GM21723 (cell line): ENCODE measurements at regions not wholly inside any gene's neighbourhood (a gene's known extent, or its start where the extent isn't known, plus 50 kb on each side); places are given as distances from the start of the nearest gene placed in this dataset.
A peak's percentile ranks its signal among the peaks of the same experiment; 100 is the strongest.

ENCODE experiments used
- ATAC-seq: cut with Tn5 transposase; IDR thresholded peaks from one replicate; pipeline ENCODE4 v1.9.1; 2021; ENCODE audit warnings: mild to moderate bottlenecking, moderate library complexity; ENCODE audit not compliant: unreplicated experiment

DNA sequence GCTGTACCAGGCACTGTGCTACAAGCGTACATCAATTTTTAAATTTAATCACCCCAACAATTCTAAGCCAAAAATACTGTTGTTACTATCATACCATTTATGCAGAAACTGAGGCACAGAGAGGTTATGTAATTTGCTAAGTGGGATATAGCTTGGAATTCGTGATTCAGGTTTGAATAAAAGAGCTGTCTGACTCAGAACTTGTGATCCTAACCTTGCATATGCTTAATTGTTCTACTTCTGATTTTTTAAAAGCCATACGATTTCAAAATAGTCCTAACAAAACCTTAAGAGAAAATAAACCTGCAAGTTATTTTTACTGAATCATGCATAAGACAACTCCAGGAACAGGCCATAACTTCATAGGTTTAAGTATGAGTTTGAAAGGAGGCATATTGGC lies 498.0 kb upstream of the CFAP20DC start:
- ATAC-seq: no peak

DNA sequence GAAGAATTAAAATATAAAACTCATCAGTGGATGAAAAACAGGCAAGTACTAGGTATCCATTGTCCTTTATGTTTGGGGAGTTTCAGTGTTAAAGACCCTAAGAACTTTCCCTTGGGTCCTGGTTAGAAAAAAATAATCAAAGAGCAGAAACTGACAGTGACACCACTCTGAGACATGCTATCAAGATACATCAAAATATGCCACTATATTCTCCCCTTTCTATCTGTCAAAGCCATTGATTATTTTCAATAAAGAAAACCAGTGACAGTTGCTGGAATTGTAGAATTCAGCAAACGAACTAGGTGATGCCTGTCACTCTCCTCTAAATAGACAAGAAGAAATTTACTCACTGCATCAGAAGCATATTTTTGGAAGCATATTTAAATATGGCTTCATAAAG lies 496.7 kb upstream of the CFAP20DC start:
- ATAC-seq: no peak

DNA sequence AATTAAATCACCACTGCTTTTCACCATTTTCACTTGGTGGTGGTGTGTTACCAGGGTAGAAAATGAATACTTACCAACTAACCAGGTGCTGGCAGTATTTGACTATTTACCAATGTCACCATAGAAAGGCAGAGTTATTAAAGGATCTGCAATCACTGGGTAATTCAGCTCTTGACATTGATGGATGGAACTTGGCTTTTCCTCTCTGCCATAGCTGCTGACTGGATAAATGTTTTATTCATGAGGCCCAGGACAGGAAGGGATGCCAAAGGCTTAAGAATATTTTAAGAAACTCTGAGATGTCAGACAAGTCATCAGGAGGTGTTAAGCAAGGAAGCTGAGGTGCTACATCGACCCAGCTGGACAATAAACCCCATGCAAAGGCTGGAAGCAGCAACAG lies 495.5 kb upstream of the CFAP20DC start:
- no peak for ATAC-seq

DNA sequence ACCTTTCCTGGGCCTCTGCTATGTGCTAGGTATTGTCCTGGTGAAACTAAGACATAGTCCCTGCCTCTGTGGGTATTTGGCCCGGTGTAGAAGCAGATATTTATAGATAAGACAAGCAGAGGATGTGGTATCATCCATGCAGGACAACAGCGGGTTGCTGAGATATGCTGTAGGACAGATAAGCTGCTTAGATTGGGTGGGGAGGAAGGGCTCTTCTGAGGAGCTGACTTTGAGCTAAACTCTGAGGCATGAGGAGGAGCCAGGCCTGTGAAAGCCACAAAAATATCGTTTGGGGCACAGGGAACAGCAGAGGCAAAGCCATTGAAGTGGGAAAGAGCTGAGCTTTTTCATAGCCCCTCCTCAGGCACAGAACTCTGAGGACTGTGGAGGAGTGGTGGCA lies 492.5 kb upstream of the CFAP20DC start:
- no peak for ATAC-seq

GRCh38 chr3:59540696-59541095 lies 490.9 kb upstream of the CFAP20DC start:
- ATAC-seq: peak; percentile 97

DNA sequence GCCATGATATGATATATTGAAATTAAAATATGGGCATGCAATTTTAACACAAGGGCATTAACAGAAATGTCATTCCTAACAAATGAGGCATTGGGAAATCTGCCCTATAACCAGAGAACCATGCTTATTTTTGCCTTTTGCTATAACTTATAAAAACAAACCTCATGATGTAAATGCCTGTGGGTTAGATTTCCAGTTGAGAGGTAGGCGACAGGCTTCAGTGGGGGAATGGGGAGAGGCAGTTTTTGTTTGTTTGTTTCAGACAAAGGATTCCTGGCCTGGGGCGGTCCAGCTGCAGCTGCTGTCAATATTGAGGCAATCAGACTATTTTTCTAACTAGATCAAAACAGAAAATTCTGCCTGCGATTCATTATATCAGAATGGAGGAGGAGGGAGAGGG lies 490.4 kb upstream of the CFAP20DC start:
- ATAC-seq: no peak

DNA sequence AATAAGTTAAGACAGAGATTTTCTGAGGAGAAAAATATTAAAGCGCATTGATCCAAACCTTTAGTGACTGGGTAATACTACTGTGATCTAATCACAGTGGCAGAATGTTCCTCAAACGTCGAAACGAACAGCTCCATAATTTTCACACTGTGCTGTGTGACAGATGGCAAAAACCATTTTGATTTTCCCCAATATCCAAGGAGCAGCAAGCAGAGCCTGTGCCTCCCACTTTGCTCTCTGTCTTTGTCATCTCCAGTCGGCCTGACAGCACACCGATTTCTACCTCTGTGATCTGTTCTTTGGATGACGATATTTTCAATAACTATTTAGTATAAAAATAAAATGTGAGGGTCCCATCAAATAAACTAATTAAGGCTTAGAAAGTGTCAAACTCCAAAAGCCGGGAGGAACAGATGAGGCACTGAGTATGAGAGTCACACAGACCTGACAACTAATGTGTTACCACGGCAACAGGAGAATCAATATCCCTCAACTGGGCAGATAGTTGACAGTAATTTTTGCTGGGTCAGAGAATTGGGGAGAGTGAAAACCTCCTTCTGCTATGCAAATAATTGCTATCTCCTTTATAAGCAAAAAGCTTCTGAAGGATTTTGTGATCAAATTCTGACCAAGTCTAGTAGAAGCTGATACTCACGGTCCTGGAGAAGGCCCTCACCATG lies 489.1 kb upstream of the CFAP20DC start:
- ATAC-seq: no peak

- ATAC-seq: no peak
Measured at GRCh38 chr3:59535791-59536221, 486.0 kb upstream of the CFAP20DC start.

DNA sequence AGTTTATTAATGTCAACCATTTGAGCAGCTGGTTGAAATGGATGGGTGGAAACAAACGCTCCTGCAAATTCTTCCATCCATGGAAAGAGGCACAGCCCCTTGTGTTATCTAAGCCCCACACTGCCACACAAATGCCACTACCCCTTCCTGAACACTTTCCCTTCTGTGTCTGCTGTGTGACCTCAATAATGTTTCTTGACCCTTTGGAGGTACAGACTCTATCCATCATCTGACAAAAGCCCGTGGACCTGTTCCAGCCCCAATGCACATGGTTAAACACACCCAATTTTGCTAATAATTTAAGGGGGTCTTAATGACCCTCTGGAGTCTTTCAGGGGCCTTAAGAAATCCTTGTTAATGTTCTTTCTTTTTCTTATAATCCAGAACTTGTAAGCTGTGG lies 482.2 kb upstream of the CFAP20DC start:
- no peak for ATAC-seq

GRCh38 chr3:59531066-59531745 lies 481.4 kb upstream of the CFAP20DC start:
- ATAC-seq: no peak

DNA sequence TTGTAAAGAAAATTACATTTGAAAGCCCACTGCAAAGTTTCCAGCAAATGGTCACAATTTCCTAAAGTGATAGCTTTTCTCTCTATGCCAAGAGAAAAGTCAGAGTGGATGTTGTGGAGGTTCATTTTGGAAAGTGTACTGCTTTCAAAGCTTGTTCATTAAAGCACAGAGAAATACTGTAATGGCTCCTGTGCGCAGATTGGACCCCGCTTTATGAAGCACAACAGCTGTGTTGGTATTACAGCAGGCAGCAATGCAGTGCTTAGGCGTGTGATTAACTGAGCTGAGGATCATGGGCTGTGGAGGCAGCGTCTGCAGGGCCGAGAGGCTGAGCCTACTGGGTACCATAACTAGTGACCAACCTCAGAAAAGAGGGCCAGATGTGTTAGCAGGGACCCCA lies 478.4 kb upstream of the CFAP20DC start:
- no peak for ATAC-seq

- ATAC-seq: no peak
Measured at GRCh38 chr3:59527493-59527892, 477.7 kb upstream of the CFAP20DC start.

DNA sequence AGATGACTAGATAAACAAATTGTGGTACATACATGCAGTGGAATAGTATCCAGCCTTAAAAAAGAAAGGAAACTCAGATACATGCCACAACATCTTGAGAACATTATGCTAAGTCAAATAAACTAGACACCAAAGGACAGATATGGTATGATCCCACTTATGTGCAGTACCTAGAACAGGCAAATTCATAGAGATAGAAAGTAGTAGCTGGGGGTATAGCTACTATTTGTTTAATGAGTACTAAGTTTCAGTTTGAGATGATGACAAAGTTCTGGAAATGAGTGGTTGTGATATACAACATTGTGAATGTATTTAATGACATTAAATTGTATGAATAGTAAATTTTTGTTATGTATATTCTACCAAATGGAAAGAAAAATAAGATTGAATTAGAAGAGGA lies 477.2 kb upstream of the CFAP20DC start:
- ATAC-seq: peak; percentile 60

DNA sequence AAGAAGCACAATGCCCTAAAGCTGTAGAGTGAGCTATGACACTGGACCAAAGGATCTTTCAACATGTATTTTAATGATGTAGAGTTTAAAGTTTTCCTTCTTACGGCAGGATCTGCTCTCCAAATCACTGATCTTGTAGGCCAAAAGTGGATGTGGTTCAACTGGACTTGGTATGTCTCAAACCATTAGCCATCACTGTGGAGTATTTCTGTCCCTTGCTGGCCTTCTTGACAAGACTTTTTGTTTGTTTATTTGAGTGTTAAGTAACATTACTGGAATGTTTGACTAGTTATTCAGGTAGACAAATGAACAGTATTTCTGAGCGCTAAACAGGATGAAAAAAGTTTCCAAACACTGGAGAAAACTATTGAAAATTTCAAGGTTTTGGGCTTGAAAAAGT lies 472.7 kb upstream of the CFAP20DC start:
- no peak for ATAC-seq

DNA sequence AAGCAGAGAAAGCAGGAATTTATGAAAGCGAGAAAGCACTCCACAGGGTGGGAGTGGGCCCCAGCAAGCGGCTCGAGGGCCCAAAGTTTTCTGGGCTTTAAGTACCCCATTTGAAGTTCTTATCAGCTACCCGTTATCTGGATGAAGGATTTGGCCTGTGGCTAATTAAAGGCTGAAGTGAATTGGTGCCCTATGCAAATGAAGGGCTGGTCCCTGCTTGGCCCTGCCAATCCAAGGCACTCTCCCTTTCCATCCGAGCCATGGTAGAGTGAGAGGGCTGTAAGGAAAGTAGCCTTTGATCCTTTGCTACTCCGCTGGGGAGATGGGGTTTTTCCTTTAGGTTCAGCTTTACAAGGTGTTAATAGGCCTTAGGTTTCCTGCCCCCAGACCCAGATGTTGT lies 469.3 kb upstream of the CFAP20DC start:
- ATAC-seq: no peak

DNA sequence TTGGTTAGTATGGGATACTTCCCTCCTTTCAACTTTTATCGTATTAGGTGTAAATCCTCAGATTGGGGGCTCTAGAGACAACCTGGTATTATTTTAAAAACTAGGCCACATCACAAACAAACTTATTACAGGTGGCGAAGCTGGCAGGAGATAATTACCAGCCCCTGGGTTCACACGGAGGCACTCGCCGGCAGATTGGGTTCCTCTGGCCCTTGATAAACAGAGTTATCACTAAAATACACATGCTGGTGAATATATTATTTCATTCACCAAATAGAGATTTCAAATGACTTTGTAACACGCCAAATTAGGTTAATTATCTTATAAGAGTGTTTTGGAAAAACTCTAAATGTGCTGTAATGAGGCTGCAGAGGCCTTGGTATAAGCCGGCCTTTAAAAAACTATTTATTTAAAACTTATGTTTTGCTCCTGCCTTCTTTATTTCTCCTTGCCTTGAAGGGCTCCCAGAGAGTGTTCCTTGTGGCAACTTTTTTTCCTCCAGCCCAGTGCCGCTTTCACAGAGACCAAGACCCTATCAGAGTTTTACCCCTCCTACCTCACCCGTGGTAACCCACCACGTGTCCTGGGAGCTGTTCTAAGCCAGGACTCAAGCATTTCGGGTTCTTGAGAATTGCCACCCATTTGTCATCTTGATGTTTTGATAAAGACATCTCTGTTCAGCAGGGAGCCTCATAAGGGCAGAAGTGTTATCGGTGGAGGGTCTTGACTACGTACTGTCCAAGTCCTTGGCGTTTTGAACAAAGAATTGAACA lies 468.6 kb upstream of the CFAP20DC start:
- ATAC-seq: no peak

- ATAC-seq: no peak
Measured at GRCh38 chr3:59517388-59517787, 467.6 kb upstream of the CFAP20DC start.

DNA sequence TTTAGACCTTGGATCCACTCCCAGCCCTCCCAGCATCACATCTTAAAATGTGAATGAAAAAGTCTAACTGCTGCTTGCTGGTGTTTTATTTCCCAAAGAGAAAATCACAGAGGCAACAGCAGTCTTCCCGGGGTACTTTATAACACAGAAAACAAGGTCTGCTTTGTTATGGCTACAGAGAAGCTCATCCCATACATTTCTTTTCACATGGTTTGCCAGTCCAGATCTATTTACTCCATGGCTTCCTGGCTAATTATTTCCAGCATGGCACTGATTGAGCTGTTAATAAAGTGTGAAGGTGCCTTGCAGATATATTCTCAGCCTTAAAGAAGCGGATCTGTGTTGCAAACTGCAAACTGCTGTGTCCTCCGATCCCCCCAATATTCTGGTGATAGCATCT lies 466.1 kb upstream of the CFAP20DC start:
- ATAC-seq: no peak

- ATAC-seq: no peak
Measured at GRCh38 chr3:59514865-59515482, 465.1 kb upstream of the CFAP20DC start.

DNA sequence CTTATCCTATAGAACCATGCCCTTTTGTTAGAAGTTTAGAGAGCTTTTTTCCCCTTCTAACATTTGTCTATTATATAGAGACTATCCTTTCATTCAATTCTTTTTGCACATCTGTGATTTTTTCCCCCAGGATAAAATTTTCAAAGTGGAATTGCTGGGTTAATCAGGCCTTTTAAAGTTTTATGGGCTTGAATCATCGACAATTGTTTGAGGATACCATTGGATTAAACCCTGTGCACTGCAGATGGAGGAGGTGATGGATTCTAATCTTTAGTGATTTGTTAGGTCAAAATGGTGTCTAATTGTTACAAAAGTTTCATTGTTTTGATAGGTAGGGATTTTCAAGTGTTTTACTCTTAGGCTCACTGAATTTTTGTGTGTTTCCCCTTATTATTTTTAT lies 463.7 kb upstream of the CFAP20DC start:
- no peak for ATAC-seq

- ATAC-seq: no peak
Measured at GRCh38 chr3:59512066-59512465, 462.2 kb upstream of the CFAP20DC start.

DNA sequence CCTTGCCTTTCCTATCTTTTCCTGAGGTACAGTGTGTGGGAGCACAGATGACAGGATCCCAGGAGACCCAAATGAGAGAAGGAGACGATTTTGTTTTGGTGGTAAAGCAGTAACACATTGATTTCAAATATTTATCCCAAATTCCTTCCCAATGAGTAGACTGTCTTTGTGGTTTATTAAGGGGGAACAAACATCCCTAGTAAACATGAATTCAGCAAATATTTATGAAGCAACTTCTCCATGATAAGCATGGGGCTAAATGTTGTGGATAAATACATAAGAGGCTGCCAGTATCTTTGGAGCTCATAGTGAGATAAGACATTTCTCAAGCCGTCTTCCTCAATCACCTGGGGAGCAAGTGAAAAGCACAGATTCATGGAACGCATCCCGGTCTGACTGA lies 460.8 kb upstream of the CFAP20DC start:
- no peak for ATAC-seq
